K562 (cell line): ENCODE measurements at regions not wholly inside any gene's neighbourhood (a gene's known extent, or its start where the extent isn't known, plus 50 kb on each side); places are given as distances from the start of the nearest gene placed in this dataset.

ENCODE experiments used
- ATAC-seq: fragments of 200-7000 bp; cut with Tn5 transposase; 3 replicates; pipeline ENCODE4 v1.9.1; 2020; ENCODE audit warnings: moderate library complexity
- BruUV-seq: library from RNA; stranded (reverse); fragments of 400-500 nt; replicated peaks from 2 replicates; lab custom pipeline; 2021; lab: Mats Ljungman, UMichigan
- CTCF ChIA-PET: fragments of 300-600 bp; formaldehyde crosslinking; extraction: SDS; loops from one replicate; lab custom pipeline; 2021; ENCODE audit warnings: low intra/inter-chr PET ratio; lab: Yijun Ruan, JAX
- POLR2A ChIA-PET: fragments of 300-600, 350-650 bp; sonication (Branson Sonifier 250); formaldehyde crosslinking; extraction: SDS; loops from one replicate; lab custom pipeline; 2021; ENCODE audit warnings: antibody characterized with exemption, inconsistent platforms; lab: Yijun Ruan, JAX
- DNase-seq, 4 experiments: peaks; one replicate each; pipeline versions ENCODE4 v3.0.0 to v3.0.0-alpha.2; 2011 to 2018; ENCODE audit warnings: low spot score in 3 of 4, mixed read lengths in 3 of 4; ENCODE audit errors: extremely low read depth in 1 of 4
- FAIRE-seq: peaks from 2 replicates; lab custom pipeline; 2011; peaks lifted over from hg19 to GRCh38; lab: Jason Lieb, UNC
- H2AFZ ChIP-seq: 2 replicates; pipeline ENCODE4 v1.6.0; 2011; ENCODE audit warnings: low read depth, low read length, control low read depth, inconsistent platforms
- H3K27ac ChIP-seq: fragments of 200-600 bp; 3 replicates; pipeline ENCODE4 v1.8.0; 2011; ENCODE audit warnings: low read depth, mild to moderate bottlenecking, control low read depth, inconsistent platforms, low read length, moderate library complexity, mixed read lengths; ENCODE audit errors: extremely low read depth
- H3K27me3 ChIP-seq, 2 experiments: fragments of 300-600 bp in 1 of 2; 2 replicates in 1 of 2; 3 replicates in 1 of 2; pipeline versions ENCODE4 v1.6.0 to v1.8.0; 2011; ENCODE audit warnings: inconsistent platforms in 2 of 2, low read length in 2 of 2, mild to moderate bottlenecking in 1 of 2, mixed read lengths in 1 of 2, moderate library complexity in 1 of 2; ENCODE audit not compliant: control insufficient read depth in 2 of 2, insufficient read depth in 2 of 2
- H3K36me3 ChIP-seq: fragments of 300-600 bp; 3 replicates; pipeline ENCODE4 v1.8.0; 2011; ENCODE audit warnings: mild to moderate bottlenecking, low read length, inconsistent platforms; ENCODE audit not compliant: control insufficient read depth, insufficient read depth
- H3K4me1 ChIP-seq, 2 experiments: fragments of 200-600 bp in 1 of 2; replicated peaks in 1 of 2; 2 replicates in 1 of 2; 3 replicates in 1 of 2; pipeline versions ENCODE4 v1.5.1 to v1.8.0; 2011; ENCODE audit warnings: inconsistent platforms in 2 of 2, low read length in 2 of 2, mild to moderate bottlenecking in 1 of 2, mixed read lengths in 1 of 2, moderate library complexity in 1 of 2; ENCODE audit not compliant: control insufficient read depth in 2 of 2, insufficient read depth in 2 of 2
- H3K4me2 ChIP-seq: 2 replicates; pipeline ENCODE4 v1.6.1; 2011; ENCODE audit warnings: low read length, control low read depth, inconsistent platforms, mixed read lengths; ENCODE audit not compliant: insufficient read depth
- H3K4me3 ChIP-seq: fragments of 200-600 bp; sonication (generic), shearing (Covaris generic); 2 replicates; pipeline ENCODE4 v1.5.1; 2016; ENCODE audit warnings: control low read depth, inconsistent platforms
- H3K79me2 ChIP-seq: fragments of 200-600 bp; 3 replicates; pipeline ENCODE4 v1.8.0; 2011; ENCODE audit warnings: low read length, inconsistent platforms; ENCODE audit not compliant: control insufficient read depth, insufficient read depth
- H3K9ac ChIP-seq, 2 experiments: 2 replicates each; pipeline versions ENCODE4 v1.6.0 to v1.6.1; 2011; ENCODE audit warnings: low read depth in 2 of 2, low read length in 2 of 2, control low read depth in 1 of 2, inconsistent platforms in 1 of 2, mild to moderate bottlenecking in 1 of 2, mixed read lengths in 1 of 2; ENCODE audit not compliant: insufficient read depth in 1 of 2
- H3K9me1 ChIP-seq: one replicate; pipeline ENCODE4 v1.6.0; 2011; ENCODE audit warnings: inconsistent platforms, mild to moderate bottlenecking, low read length, moderate library complexity; ENCODE audit not compliant: control insufficient read depth, insufficient read depth
- H3K9me3 ChIP-seq: replicated peaks from 2 replicates; pipeline ENCODE4 v1.5.1; 2011; ENCODE audit warnings: low read depth, low read length, inconsistent platforms; ENCODE audit not compliant: control insufficient read depth, insufficient read depth
- H4K20me1 ChIP-seq: replicated peaks from 2 replicates; pipeline ENCODE4 v1.6.1; 2011; ENCODE audit warnings: low read length, inconsistent platforms, mixed read lengths; ENCODE audit not compliant: control insufficient read depth, insufficient read depth
- ESRRB ChIP-seq: fragments of 250-450 bp; sonication (Bioruptor Pico); IDR thresholded peaks from 2 replicates; pipeline ENCODE4 v1.5.0; 2020; ENCODE audit warnings: mild to moderate bottlenecking, moderate library complexity, borderline replicate concordance
- NR1H2 ChIP-seq: sonication (generic); formaldehyde crosslinking; IDR thresholded peaks from 2 replicates; pipeline ENCODE4 v1.4.0; 2020; ENCODE audit warnings: mild to moderate bottlenecking, missing genetic modification reagents
- NUFIP1 ChIP-seq: fragments of 450-650 bp; IDR thresholded peaks from 2 replicates; pipeline ENCODE4 v1.6.1; 2018; ENCODE audit not compliant: partially characterized antibody
- SMAD1 ChIP-seq: fragments of 150-350 bp; IDR thresholded peaks from 2 replicates; pipeline ENCODE4 v1.6.1; 2014; ENCODE audit warnings: low read length, low read depth; ENCODE audit not compliant: partially characterized antibody
- TAL1 ChIP-seq: fragments of 450-650 bp; IDR thresholded peaks from 2 replicates; pipeline ENCODE4 v1.6.1; 2016; ENCODE audit warnings: mild to moderate bottlenecking
- ZNF197 ChIP-seq: fragments of 200-800 bp; sonication (Bioruptor generic); IDR thresholded peaks from 2 replicates; pipeline ENCODE4 v1.6.1; 2016; ENCODE audit warnings: low read depth, missing genetic modification characterization, missing compliant biosample characterization
- ZNF696 ChIP-seq: fragments of 250-450 bp; sonication (Bioruptor Pico); conservative IDR thresholded peaks from 2 replicates; pipeline ENCODE4 v1.4.0; 2020; ENCODE audit warnings: mild to moderate bottlenecking, moderate library complexity
- WGBS: fragments of 100-300 bp; shearing (Covaris generic); methylation state at CpG from one replicate; pipeline ENCODE4 v1.1.6; 2016; ENCODE audit warnings: low coverage, mixed read lengths; ENCODE audit not compliant: insufficient coverage; ENCODE audit errors: missing lambda C conversion rate; 5-methylcytosine and 5-hydroxymethylcytosine counted together
- in situ Hi-C: fragments of 300-500 bp; cut with MboI; formaldehyde crosslinking; loops from 4 replicates; pipeline ENCODE4 v1.15.0; 2018; ENCODE audit warnings: inconsistent platforms, mixed read lengths
- intact Hi-C: fragments of 100-400 bp; cut with micrococcal nuclease; formaldehyde crosslinking; loops from 2 replicates; pipeline ENCODE4 v1.14.2; 2022

- ChIA-PET POLR2A (no interaction called here), CTCF (no interaction called here)
- TF ChIP-seq NR1H2 (no peak), SMAD1 (no peak), NUFIP1 (no peak), ZNF197 (CRISPR knock-in tag) (no peak), ESRRB (no peak), TAL1 (no peak), ZNF696 (CRISPR knock-in tag) (no peak)
- TF ChIP-seq, all 486 proteins: peak for 0
- Histone ChIP-seq H3K4me2 (no peak overlapping the region), H4K20me1 (no peaks in the 10 kb centered on the region), H3K79me2 (no peaks in the 10 kb centered on the region), H3K4me3 (no peak overlapping the region), H3K9ac (no peak overlapping the region), H3K9me3 (no peaks in the 10 kb centered on the region; the same call in 1 of the 2 replicates), H3K27me3 (no peaks in the 10 kb centered on the region), H3K27ac (no peak overlapping the region), H2AFZ (no peak overlapping the region), H3K9me1 (no peaks in the 10 kb centered on the region), H3K36me3 (no peaks in the 10 kb centered on the region), H3K4me1 (no peaks in the 10 kb centered on the region)
- ATAC-seq (no peak), FAIRE-seq (no peak), DNase-seq (no peak)
- WGBS = under 1% methylated on average over 6 of the region's 6 CpGs
- intact Hi-C loops = no loop called here
- BruUV-seq = no TSS peak
- in situ Hi-C loops = no loop called here
These were observed 600.5 kb upstream of the SLIT2 start for GRCh38 chr4:19650903-19651864.
